ENCODE measurements at regions not wholly inside any gene's neighbourhood (a gene's known extent, or its start where the extent isn't known, plus 50 kb on each side); places are given as distances from the start of the nearest gene placed in this dataset.

DNA sequence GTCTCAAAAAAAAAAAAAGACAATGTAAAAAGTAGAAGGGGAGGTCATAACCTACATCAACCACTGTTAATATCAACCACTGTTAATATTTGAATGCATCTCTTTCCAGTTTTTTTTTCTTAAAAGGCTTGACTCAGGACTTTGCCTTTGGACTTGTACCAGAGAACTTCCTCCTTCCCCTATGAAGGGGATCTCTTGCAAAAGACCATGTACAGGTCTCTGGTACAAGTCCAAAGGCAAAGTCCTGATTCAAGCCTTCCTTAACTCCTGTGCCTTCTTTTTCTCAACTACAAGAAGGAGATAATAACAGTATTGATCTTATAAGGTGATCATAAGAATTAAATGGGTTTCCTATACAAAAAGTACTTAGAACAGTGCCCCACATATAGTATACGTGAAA, 563.5 kb downstream of the BUD13 start:
- no peaks in the 10 kb centered on the region for H3K27me3 ChIP-seq (ENCODE audit: control insufficient read depth, low read length)
- no peaks in the 10 kb centered on the region for H3K4me1 ChIP-seq (ENCODE audit: control insufficient read depth, low read length)
- H4K20me1 ChIP-seq (ENCODE audit: control insufficient read depth, insufficient read depth, low read depth, low read length), result no peaks in the 10 kb centered on the region
- H3K36me3 ChIP-seq (ENCODE audit: control insufficient read depth, low read length), result no peaks in the 10 kb centered on the region
- no peaks in the 10 kb centered on the region for H3F3A ChIP-seq (ENCODE audit: control insufficient read depth, insufficient read depth)
- H3K79me2 ChIP-seq (ENCODE audit: control insufficient read depth, low read length), result no peaks in the 10 kb centered on the region
- no peak overlapping the region for H3K27ac ChIP-seq (ENCODE audit: low read depth, low read length)
- TF ChIP-seq, protein P1, sequence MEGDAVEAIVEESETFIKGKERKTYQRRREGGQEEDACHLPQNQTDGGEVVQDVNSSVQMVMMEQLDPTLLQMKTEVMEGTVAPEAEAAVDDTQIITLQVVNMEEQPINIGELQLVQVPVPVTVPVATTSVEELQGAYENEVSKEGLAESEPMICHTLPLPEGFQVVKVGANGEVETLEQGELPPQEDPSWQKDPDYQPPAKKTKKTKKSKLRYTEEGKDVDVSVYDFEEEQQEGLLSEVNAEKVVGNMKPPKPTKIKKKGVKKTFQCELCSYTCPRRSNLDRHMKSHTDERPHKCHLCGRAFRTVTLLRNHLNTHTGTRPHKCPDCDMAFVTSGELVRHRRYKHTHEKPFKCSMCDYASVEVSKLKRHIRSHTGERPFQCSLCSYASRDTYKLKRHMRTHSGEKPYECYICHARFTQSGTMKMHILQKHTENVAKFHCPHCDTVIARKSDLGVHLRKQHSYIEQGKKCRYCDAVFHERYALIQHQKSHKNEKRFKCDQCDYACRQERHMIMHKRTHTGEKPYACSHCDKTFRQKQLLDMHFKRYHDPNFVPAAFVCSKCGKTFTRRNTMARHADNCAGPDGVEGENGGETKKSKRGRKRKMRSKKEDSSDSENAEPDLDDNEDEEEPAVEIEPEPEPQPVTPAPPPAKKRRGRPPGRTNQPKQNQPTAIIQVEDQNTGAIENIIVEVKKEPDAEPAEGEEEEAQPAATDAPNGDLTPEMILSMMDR (IDR thresholded peaks at IDR 0.05; ENCODE audit: low read depth, low read length, poor library complexity, severe bottlenecking), result no peak
- no peak for TF ChIP-seq EZH2phosphoT487 (IDR thresholded peaks at IDR 0.05; ENCODE audit: borderline replicate concordance, low read length)
- H3K4me3 ChIP-seq (ENCODE audit: low read length), result no peak overlapping the region
- no peaks in the 10 kb centered on the region for H3K9me3 ChIP-seq (ENCODE audit: control insufficient read depth, insufficient read depth, low read length)
- H3K9me2 ChIP-seq (replicated peaks; ENCODE audit: control insufficient read depth, low read length), result no peaks in the 10 kb centered on the region
- no peak overlapping the region for H3K4me2 ChIP-seq (ENCODE audit: low read length)

DNA sequence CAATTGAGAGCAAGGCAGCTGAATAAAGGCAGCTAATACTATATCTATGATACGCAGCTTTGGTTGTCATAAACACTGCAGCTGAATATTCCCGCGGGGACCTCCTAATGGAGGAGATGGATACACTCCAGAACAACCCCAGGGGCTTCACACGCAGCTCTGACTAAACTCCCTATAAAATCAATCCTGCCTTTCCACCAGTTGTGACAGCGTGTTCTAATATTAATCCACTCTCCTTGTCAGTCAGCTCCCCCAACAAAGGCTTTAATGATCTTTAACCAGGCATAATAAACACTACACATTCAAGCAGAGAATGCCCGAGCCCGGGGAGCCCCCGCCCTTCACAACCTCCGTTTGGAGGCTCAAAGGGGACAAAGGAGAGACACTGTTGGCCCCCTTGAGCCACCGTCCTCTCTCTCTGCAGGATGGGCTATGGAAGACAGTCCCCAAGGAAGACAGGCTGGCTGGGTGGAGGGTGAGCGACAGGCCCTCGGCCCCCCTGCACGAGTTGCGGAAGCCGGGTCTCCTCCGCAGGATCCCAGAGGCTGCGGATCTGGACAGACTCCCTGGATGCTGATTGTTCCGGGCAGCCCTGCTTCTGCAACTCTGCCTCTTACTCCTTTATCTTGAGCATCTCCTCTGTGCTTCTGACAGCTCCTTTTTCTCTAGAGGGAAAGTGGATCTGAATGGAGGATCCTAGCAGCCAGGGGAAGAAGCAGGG, 565.2 kb downstream of the BUD13 start:
- TF ChIP-seq EZH2phosphoT487 (IDR thresholded peaks at IDR 0.05; ENCODE audit: borderline replicate concordance, low read length), result no peak
- TF ChIP-seq, protein P1 (IDR thresholded peaks at IDR 0.05; ENCODE audit: low read depth, low read length, poor library complexity, severe bottlenecking), result no peak
- no peak overlapping the region for H3K4me3 ChIP-seq (ENCODE audit: low read length)
- no peak overlapping the region for H3K27ac ChIP-seq (ENCODE audit: low read depth, low read length)
- H3K36me3 ChIP-seq (ENCODE audit: control insufficient read depth, low read length), result no peaks in the 10 kb centered on the region
- no peaks in the 10 kb centered on the region for H3K79me2 ChIP-seq (ENCODE audit: control insufficient read depth, low read length)
- peaks cover 4% of the 10 kb centered on the region; the same call in 1 of the 2 replicates for H3K27me3 ChIP-seq (ENCODE audit: control insufficient read depth, low read length)
- no peaks in the 10 kb centered on the region for H3K4me1 ChIP-seq (ENCODE audit: control insufficient read depth, low read length)
- H3K9me3 ChIP-seq (ENCODE audit: control insufficient read depth, insufficient read depth, low read length), result no peaks in the 10 kb centered on the region
- no peaks in the 10 kb centered on the region for H3K9me2 ChIP-seq (replicated peaks; ENCODE audit: control insufficient read depth, low read length)
- H4K20me1 ChIP-seq (ENCODE audit: control insufficient read depth, insufficient read depth, low read depth, low read length), result no peaks in the 10 kb centered on the region
- no peaks in the 10 kb centered on the region for H3F3A ChIP-seq (ENCODE audit: control insufficient read depth, insufficient read depth)
- no peak overlapping the region for H3K4me2 ChIP-seq (ENCODE audit: low read length)

DNA sequence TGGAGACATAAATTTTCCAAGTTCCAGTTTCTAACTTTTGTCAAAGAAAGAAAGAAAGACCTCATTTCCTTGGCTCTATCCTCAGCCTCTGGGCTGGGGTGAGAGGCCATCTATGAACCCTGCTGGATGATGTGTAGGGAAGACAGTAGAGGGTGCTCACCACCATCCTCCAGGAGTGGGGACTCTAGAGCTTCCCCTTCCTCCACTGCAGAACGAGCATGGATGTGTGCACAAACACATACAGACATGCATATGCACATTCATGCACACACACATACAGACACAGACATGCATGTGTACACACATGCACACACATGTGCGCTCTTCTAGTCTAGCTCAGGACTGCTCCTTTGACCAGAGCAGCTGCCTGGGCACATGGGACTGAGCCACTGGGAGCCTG, 565.8 kb downstream of the BUD13 start:
- H4K20me1 ChIP-seq (ENCODE audit: control insufficient read depth, insufficient read depth, low read depth, low read length), result no peaks in the 10 kb centered on the region
- H3K4me2 ChIP-seq (ENCODE audit: low read length), result no peak overlapping the region
- no peaks in the 10 kb centered on the region for H3F3A ChIP-seq (ENCODE audit: control insufficient read depth, insufficient read depth)
- H3K9me2 ChIP-seq (replicated peaks; ENCODE audit: control insufficient read depth, low read length), result no peaks in the 10 kb centered on the region
- H3K9me3 ChIP-seq (ENCODE audit: control insufficient read depth, insufficient read depth, low read length), result no peaks in the 10 kb centered on the region
- H3K27me3 ChIP-seq (ENCODE audit: control insufficient read depth, low read length), result peaks cover 4% of the 10 kb centered on the region; the same call in 1 of the 2 replicates
- H3K36me3 ChIP-seq (ENCODE audit: control insufficient read depth, low read length), result no peaks in the 10 kb centered on the region
- H3K4me3 ChIP-seq (ENCODE audit: low read length), result no peak overlapping the region
- H3K79me2 ChIP-seq (ENCODE audit: control insufficient read depth, low read length), result no peaks in the 10 kb centered on the region
- H3K27ac ChIP-seq (ENCODE audit: low read depth, low read length), result no peak overlapping the region
- TF ChIP-seq, protein P1 (IDR thresholded peaks at IDR 0.05; ENCODE audit: low read depth, low read length, poor library complexity, severe bottlenecking), result no peak
- no peak for TF ChIP-seq EZH2phosphoT487 (IDR thresholded peaks at IDR 0.05; ENCODE audit: borderline replicate concordance, low read length)
- no peaks in the 10 kb centered on the region for H3K4me1 ChIP-seq (ENCODE audit: control insufficient read depth, low read length)

Measured in DOHH2 (cell line).